Activated CD4-positive, alpha-beta memory T cell treated with anti-CD3 and anti-CD28 coated beads, Interleukin-2, amount 10 ng/mL, durations not matched to agents 7 days and 5 days (primary cell): ENCODE measurements at regions not wholly inside any gene's neighbourhood (a gene's known extent, or its start where the extent isn't known, plus 50 kb on each side); places are given as distances from the start of the nearest gene placed in this dataset.
"Not testable (repeated sequence)": the region's sequence is repeated elsewhere in the genome, so short reads cannot be mapped to it uniquely, and the experiment has no call there.

Source experiments
- CTCF ChIA-PET: fragments of 350-600 bp; sonication (Branson Sonifier 250); formaldehyde crosslinking; loops from one replicate; lab custom pipeline; 2021; ENCODE audit warnings: antibody characterized with exemption, inconsistent platforms; lab: Charles Lee
- POLR2A ChIA-PET: fragments of 350-600 bp; sonication (Branson Sonifier 250); formaldehyde crosslinking; loops from one replicate; lab custom pipeline; 2021; ENCODE audit warnings: antibody characterized with exemption; lab: Charles Lee
- DNase-seq: peaks from one replicate; pipeline ENCODE4 v3.0.0-alpha.2; 2020
- H3K27ac Mint-ChIP-seq: one replicate; pipeline ENCODE4 v1.8.0; 2021; ENCODE audit warnings: mild to moderate bottlenecking, mixed read lengths
- H3K27me3 Mint-ChIP-seq: one replicate; pipeline ENCODE4 v1.8.0; 2021; ENCODE audit warnings: mixed read lengths
- H3K36me3 Mint-ChIP-seq: one replicate; pipeline ENCODE4 v1.8.0; 2021; ENCODE audit warnings: low read depth, mixed read lengths
- H3K4me1 Mint-ChIP-seq: one replicate; pipeline ENCODE4 v1.8.0; 2021; ENCODE audit warnings: mixed read lengths
- H3K4me3 Mint-ChIP-seq: one replicate; pipeline ENCODE4 v1.8.0; 2021; ENCODE audit warnings: mild to moderate bottlenecking, mixed read lengths
- H3K9me3 Mint-ChIP-seq: one replicate; pipeline ENCODE4 v1.8.0; 2021; ENCODE audit warnings: mixed read lengths

DNA sequence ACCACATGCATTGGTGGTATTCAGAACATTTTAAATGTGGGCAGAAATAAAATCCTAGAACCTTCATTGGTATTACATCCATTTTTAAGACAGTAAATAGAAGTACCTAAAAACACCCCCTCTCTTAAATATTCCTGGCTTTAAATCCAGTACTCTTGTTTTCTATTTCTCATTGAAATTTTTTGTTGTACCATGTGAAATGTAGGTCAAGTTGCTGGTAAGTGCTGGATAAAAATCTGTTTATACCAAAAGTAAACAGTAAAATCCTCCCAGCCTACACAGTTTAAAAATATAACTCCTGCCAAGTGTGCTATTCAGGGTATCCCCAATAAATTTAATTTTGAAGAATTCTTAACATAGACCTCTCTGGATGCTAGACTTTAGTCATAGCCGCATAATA is 75.0 kb upstream of the FST start:
- ChIA-PET CTCF (no interaction called here), POLR2A (no interaction called here)
- H3K36me3 Mint-ChIP-seq = no peaks in the 10 kb centered on the region
- H3K27me3 Mint-ChIP-seq = peaks cover 2% of the 10 kb centered on the region
- H3K9me3 Mint-ChIP-seq = no peaks in the 10 kb centered on the region
- DNase-seq = no peak
- H3K27ac Mint-ChIP-seq = no peak overlapping the region
- H3K4me1 Mint-ChIP-seq = no peaks in the 10 kb centered on the region
- H3K4me3 Mint-ChIP-seq = no peak overlapping the region

DNA sequence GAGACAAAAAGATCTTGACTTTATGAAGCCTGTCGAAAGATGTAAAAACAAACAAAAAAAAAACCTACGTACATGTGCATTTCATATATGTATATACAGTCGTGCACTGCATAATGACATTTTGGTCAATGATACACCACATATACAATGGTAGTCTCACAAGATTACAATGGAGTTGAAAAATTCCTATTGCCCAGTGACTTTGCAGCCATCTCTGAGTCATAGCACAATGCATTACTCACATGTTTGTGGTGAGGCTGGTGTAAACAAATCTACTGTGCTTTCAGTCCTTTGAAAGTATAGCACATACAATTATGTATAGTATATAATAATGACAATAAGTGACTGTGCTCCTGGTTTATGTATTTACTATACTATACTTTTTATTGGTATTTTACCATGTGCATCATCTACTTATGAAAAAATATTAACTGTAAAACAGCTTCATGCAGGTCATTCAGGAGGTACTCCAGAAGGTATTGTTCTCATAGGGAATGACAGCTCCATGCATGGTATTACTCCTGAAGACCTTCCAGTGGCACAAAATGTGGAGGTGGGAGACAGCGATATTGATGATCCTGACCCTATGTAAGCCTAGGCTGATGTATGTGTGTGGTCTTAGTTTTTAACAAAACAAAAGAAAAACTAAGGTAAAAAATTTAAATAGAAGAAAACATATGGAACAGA is 73.7 kb upstream of the FST start:
- ChIA-PET CTCF (no interaction called here), POLR2A (no interaction called here)
- H3K9me3 Mint-ChIP-seq = no peaks in the 10 kb centered on the region
- peaks cover 2% of the 10 kb centered on the region for H3K27me3 Mint-ChIP-seq
- DNase-seq = no peak
- no peaks in the 10 kb centered on the region for H3K36me3 Mint-ChIP-seq
- H3K27ac Mint-ChIP-seq = no peak overlapping the region
- H3K4me3 Mint-ChIP-seq = no peak overlapping the region
- no peaks in the 10 kb centered on the region for H3K4me1 Mint-ChIP-seq

DNA sequence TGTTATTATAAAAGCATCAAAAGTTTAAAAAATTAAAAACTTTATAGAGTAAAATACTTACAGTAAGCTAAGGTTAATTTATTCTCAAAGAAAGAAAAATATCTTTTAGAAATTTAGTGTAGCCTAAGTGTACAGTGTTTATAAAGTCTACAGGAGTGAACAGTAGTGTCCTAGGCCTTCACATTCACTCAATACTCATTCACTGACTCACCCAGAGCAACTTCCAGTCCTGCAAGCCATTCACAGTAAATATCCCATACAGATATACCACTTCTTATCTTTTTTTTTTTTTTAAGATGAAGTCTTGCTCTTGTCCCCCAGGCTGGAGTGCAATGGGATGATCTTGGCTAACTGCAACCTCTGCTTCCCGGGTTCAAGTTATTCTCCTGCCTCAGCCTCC is 73.1 kb upstream of the FST start:
- Mint-ChIP-seq H3K27me3 (no peaks in the 10 kb centered on the region), H3K4me1 (no peaks in the 10 kb centered on the region), H3K9me3 (no peaks in the 10 kb centered on the region), H3K4me3 (no peak overlapping the region), H3K27ac (no peak overlapping the region), H3K36me3 (no peaks in the 10 kb centered on the region)
- POLR2A ChIA-PET = no interaction called here
- DNase-seq = no peak
- CTCF ChIA-PET = no interaction called here

DNA sequence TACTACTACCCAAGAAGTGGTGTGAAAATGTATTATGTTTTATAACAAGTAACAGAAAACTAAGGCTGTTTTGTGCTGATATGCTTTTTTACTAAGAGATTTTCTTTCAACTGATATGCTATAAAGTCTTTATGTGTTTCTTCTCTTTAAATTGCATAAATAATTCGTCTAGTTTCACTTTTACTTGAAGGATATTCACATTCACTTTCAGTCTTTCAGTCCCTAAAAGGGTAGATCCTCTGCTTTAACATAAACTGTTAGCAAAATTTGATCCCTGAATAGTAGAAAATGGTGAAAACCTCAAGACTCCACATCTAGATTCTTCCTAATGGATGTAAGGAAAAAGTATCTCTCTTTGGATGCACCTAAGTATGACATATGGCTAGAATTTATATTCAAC is 69.0 kb upstream of the FST start:
- DNase-seq = no peak
- no peak overlapping the region for H3K27ac Mint-ChIP-seq
- H3K9me3 Mint-ChIP-seq = peaks cover 4% of the 10 kb centered on the region
- POLR2A ChIA-PET = no interaction called here
- H3K36me3 Mint-ChIP-seq = no peaks in the 10 kb centered on the region
- H3K4me1 Mint-ChIP-seq = no peaks in the 10 kb centered on the region
- CTCF ChIA-PET = interaction anchor here (1.2 kb wide), 1 partner anchor 16 kb away, joined by 3 read pairs; no protein-coding TSS in a partner anchor
- H3K4me3 Mint-ChIP-seq = no peak overlapping the region
- no peaks in the 10 kb centered on the region for H3K27me3 Mint-ChIP-seq

DNA sequence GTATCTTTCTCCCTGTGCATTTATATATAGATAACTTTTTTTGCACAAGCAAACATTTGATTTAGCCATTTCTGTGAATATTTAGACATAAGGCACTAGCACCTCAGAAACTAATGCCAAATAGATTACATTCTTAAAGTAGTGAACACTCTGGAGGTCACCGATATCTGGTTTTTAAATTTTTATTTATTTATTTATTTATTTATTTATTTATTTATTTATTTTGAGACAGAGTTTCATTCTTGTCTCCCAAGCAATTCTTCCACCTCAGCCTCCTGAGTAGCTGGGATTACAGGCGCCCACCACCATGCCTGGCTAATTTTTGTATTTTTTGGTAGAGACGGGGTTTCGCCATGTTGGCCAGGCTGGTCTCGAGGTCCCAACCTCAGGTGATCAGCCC is 67.9 kb upstream of the FST start:
- CTCF ChIA-PET, H3K4me3 Mint-ChIP-seq, H3K9me3 Mint-ChIP-seq, H3K27me3 Mint-ChIP-seq, H3K27ac Mint-ChIP-seq, H3K36me3 Mint-ChIP-seq, H3K4me1 Mint-ChIP-seq, POLR2A ChIA-PET, DNase-seq: not testable (repeated sequence)

DNA sequence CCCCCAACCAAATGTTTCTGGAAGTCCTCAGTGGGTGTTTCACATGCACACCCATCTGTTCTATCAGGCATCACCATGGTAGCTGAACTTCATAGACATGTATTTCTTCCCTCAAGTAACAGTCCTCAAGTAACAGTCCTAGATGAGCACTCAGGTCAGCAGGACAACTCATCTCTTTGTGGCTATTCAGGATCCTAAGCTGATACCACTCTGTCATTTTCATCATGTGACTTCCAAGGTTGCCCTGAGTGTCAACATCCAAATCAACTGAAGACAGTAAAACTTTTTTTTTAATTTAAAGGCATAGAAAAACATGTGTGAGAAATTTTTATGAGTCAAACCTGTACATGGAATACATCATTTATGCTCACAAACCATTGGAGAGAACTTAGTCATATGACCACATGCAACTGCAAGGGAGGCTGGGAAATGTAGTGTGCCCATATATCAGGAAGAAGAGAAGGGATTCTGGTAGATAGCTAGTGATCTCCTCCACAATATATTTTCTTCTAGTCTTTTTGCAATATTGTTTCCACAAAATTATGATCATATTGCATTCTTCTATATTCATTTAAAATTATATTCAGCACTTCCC is 64.2 kb upstream of the FST start:
- CTCF ChIA-PET = interaction anchor here (0.7 kb wide), 1 partner anchor 531 kb away, joined by 3 read pairs; no protein-coding TSS in a partner anchor
- DNase-seq = no peak

DNA sequence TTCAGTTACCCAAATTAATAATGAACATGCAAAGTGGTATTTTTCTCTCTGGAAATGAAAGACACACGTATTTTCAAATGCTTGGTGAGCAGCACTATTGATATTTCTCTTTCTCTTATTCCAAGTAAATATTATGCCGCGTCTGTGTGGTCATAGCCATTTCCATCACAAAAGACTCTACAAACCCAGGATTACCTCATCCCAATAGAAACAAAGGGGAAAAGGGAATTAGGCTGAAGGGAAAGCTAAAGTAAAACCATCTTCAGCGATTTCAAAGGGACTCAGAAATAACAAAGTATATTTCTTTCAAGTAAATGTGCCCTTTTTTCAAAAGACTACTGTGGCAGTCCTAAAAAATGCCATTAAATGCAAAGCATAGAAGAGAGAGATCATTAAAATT is 62.0 kb upstream of the FST start:
- no peak for DNase-seq
- Mint-ChIP-seq H3K4me1 (no peaks in the 10 kb centered on the region), H3K27me3 (peaks cover 5% of the 10 kb centered on the region), H3K4me3 (no peak overlapping the region), H3K27ac (no peak overlapping the region), H3K9me3 (peaks cover 2% of the 10 kb centered on the region), H3K36me3 (no peaks in the 10 kb centered on the region)
- CTCF ChIA-PET = no interaction called here
- POLR2A ChIA-PET = no interaction called here

More for the DNA sequence above, 64.2 kb upstream of the FST start:
- POLR2A ChIA-PET = no interaction called here
- H3K27ac Mint-ChIP-seq = no peak overlapping the region
- no peaks in the 10 kb centered on the region for H3K4me1 Mint-ChIP-seq
- no peaks in the 10 kb centered on the region for H3K36me3 Mint-ChIP-seq
- no peak overlapping the region for H3K4me3 Mint-ChIP-seq
- H3K9me3 Mint-ChIP-seq = peaks cover 4% of the 10 kb centered on the region
- H3K27me3 Mint-ChIP-seq = no peaks in the 10 kb centered on the region

DNA sequence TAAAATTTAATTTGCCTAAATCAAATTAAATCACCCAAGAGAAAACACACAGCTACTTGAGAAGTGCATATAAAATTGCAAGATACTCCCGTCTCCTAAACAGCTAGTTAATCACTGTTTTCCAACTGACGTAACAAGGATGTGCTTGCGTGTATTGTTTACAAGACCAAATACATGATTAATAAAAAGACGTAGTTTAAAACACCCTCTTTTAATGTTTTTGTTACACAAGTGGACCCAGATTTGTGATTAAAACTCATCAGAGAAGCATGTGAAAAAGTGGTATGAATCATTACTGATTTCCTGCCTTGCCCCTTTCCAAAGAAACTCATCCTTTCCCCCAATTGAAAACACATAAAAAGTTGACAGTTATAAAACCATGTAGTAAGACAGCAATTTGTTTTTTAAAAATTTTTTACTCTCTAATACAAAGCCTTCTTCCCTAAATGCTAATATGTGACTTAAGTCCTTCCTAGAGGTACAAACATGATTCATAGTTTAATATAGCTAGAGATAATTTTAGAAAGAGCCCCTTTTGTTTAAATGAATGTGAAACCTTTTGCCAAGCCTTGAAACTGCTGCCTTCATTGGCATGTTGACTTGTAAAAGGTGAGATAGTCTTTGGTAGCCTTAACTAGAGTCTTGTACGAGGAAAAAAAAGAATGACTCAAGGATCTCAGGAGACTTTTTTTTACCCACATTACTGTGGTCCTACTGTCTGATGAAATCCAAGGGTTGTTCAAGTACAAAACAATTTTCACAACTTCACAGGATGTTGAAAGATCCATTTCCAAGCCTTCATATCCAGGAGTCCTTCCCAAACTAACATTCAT is 61.4 kb upstream of the FST start:
- Mint-ChIP-seq H3K9me3 (peaks cover 2% of the 10 kb centered on the region), H3K27ac (no peak overlapping the region), H3K4me3 (no peak overlapping the region), H3K4me1 (no peaks in the 10 kb centered on the region), H3K36me3 (no peaks in the 10 kb centered on the region), H3K27me3 (peaks cover 5% of the 10 kb centered on the region)
- POLR2A ChIA-PET = no interaction called here
- CTCF ChIA-PET = no interaction called here
- no peak for DNase-seq

DNA sequence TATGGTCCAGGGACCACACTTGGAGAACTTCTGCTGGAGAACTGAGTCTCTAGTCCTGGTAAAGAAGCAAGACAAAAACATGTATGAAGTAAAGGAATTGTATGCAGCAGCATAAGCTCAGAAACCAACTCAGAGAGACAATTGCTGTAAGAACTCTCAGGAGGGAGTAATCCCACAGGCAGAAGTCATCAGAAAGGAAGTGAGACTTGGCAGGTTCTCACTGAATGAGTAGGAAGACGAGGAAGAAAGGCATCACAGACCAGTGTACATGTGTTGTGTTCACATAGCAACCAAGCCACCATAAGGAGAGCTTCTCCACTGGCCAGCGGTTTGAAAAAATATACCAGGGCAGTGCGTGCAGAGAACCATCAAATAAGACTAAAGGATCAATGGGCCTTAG is 57.9 kb upstream of the FST start:
- Mint-ChIP-seq H3K4me1 (no peaks in the 10 kb centered on the region), H3K36me3 (no peaks in the 10 kb centered on the region), H3K27me3 (peaks cover 15% of the 10 kb centered on the region), H3K4me3 (no peak overlapping the region), H3K27ac (no peak overlapping the region), H3K9me3 (no peaks in the 10 kb centered on the region)
- ChIA-PET CTCF (interaction anchor here (1.7 kb wide), 1 partner anchor 812 kb away, joined by 4 read pairs; no protein-coding TSS in a partner anchor), POLR2A (no interaction called here)
- no peak for DNase-seq

DNA sequence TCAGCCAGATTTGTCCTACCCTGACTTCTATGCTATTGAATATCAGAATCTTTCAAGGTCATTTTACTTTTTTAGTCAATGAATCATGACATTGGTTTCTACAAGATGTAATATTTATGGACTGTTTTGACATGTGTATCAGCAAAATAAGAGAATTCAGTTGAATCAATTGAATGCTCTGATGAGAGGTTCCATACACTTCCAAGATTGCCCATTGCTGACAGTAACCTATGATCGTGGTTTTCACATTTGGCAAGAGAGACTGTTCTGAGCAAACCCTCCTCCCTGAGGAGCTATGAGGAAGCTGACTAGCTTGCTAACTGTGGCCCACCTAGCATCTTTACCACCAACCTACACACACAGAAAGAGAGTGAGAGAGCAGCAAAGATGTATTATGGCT is 56.7 kb upstream of the FST start:
- ChIA-PET CTCF (no interaction called here), POLR2A (no interaction called here)
- Mint-ChIP-seq H3K4me3 (no peak overlapping the region), H3K4me1 (no peaks in the 10 kb centered on the region), H3K27ac (no peak overlapping the region), H3K9me3 (no peaks in the 10 kb centered on the region), H3K27me3 (peaks cover 15% of the 10 kb centered on the region), H3K36me3 (no peaks in the 10 kb centered on the region)
- DNase-seq = no peak

DNA sequence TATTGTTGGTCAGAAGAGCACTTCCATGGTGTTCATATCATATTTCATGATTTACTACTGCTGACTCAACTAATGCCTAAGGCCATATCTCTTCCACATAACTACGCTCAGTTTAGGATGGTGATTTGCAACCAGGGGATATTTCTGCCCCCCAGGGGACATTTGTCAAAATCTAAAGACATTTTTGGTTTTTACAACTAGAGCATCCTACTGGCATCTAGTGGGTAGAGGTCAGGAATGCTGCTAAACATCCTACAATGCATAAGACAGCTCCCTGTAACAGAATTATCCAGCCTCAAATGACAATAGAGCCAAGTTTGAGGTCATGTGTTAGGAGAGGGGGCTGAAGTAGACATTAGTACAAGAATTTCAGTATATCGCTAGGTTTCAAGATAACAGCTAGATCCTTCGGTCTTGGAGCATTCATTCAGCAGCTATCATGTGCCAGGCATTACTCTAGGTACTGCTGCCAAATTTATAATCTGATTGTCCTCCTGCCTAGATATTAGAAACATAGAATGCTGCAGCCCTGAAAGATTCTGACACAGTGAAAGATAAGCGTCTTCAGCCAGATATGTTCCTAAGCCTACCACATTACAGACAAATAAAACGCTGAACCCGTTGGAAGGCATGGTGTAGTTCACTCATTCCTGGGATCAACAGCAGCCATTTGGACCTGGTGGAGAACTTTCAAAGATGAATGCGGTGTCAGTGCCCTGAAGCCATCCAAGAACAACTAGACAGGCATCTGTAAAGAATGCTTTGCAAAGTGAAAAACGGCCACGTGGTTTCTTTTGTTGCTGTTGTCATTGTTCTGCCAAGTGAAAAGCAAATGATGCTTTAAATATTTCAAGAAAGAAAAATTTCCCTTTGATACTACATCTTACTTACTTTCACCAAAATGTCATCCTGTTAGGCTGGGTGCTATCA is 55.5 kb upstream of the FST start:
- ChIA-PET CTCF (no interaction called here), POLR2A (no interaction called here)
- DNase-seq = no peak
- Mint-ChIP-seq H3K9me3 (no peaks in the 10 kb centered on the region), H3K4me1 (no peaks in the 10 kb centered on the region), H3K4me3 (no peak overlapping the region), H3K27ac (no peak overlapping the region), H3K27me3 (peaks cover 21% of the 10 kb centered on the region), H3K36me3 (no peaks in the 10 kb centered on the region)

DNA sequence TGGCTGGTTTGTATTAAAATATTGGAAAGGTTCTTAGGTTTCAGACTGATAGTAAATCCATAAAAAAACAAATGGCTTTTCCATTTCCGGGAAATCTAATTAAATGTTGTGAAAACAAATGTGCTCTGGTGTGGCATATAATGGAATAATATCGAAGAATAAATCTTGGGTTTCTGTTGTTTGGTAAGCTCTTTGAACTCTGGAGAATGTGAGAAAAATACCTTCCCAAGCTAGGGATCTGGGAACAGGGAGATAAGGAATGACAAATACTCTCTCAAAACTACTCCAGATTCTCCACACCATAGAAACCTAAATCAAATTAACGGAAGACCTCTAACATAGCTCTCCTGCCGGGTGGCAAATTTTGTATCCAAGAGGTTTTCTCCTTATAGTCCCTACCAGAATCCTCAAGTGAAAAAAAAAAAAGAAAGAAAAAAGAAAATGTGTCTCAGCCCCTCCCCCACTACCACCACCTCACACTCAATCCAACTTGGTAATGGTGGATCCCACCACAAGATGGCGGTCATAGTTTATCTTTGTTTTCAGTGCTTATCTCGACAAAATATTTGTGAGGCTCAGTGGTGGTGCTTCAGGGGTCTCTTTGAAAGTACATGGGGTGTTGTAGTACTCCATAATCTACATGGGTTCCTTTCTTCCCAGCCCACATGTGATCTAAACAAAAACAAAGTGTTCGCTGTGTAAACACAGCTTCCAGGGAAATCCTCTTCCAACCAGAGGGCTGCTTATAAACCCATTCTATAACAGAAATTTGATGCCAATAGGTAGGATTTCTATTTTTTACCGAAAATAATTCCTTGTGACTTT is 54.5 kb upstream of the FST start:
- Mint-ChIP-seq H3K4me1 (no peaks in the 10 kb centered on the region), H3K9me3 (no peaks in the 10 kb centered on the region), H3K27ac (no peak overlapping the region), H3K4me3 (no peak overlapping the region), H3K36me3 (no peaks in the 10 kb centered on the region), H3K27me3 (peaks cover 24% of the 10 kb centered on the region)
- DNase-seq = peak; percentile 21
- POLR2A ChIA-PET = no interaction called here
- CTCF ChIA-PET = interaction anchor here (1.0 kb wide), 1 partner anchor 790 kb away, joined by 3 read pairs; no protein-coding TSS in a partner anchor
